ENCODE measurements at regions not wholly inside any gene's neighbourhood (a gene's known extent, or its start where the extent isn't known, plus 50 kb on each side); places are given as distances from the start of the nearest gene placed in this dataset.

DNA sequence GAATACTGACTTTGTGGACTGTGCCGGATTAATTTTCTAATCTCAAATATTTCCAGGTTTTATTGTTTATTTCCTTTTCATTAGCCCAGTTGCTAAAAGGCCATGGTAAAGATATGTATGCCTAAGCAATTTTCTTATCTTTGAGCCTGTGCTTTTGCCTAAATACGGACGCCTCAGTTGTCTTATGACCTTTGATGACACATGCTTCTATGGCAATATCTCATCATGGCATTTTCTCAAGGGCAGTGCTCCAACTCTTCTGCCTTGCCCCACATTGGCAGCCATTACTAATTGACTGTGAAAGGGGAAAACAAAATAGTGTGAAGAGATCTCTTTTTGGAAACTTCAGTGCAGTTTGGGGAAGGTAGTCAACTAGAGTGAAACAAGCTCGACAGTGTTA lies 809.6 kb upstream of the NR2F2 start:
- Mint-ChIP-seq H3K27ac (no peak overlapping the region; the same call in 1 of the 2 replicates), H3K4me1 (peaks cover 3% of the 10 kb centered on the region), H3K27me3 (ENCODE audit: insufficient read depth, low read depth, poor library complexity) (peaks cover 2% of the 10 kb centered on the region), H3K4me3 (no peak overlapping the region), H3K36me3 (ENCODE audit: low read depth) (no peaks in the 10 kb centered on the region; the same call in 2 of the 3 replicates), H3K9me3 (peaks cover 4% of the 10 kb centered on the region; the same call in 1 of the 3 replicates)
- H3K4me3 ChIP-seq, result no peak overlapping the region
- TF ChIP-seq STAT1 (IDR thresholded peaks at IDR 0.05; ENCODE audit: unreplicated experiment) (no peak), POLR2AphosphoS5 (IDR thresholded peaks at IDR 0.05; ENCODE audit: low read depth) (no peak), JUNB (IDR thresholded peaks at IDR 0.05; ENCODE audit: unreplicated experiment) (no peak)
- TF ChIP-seq, protein P1, sequence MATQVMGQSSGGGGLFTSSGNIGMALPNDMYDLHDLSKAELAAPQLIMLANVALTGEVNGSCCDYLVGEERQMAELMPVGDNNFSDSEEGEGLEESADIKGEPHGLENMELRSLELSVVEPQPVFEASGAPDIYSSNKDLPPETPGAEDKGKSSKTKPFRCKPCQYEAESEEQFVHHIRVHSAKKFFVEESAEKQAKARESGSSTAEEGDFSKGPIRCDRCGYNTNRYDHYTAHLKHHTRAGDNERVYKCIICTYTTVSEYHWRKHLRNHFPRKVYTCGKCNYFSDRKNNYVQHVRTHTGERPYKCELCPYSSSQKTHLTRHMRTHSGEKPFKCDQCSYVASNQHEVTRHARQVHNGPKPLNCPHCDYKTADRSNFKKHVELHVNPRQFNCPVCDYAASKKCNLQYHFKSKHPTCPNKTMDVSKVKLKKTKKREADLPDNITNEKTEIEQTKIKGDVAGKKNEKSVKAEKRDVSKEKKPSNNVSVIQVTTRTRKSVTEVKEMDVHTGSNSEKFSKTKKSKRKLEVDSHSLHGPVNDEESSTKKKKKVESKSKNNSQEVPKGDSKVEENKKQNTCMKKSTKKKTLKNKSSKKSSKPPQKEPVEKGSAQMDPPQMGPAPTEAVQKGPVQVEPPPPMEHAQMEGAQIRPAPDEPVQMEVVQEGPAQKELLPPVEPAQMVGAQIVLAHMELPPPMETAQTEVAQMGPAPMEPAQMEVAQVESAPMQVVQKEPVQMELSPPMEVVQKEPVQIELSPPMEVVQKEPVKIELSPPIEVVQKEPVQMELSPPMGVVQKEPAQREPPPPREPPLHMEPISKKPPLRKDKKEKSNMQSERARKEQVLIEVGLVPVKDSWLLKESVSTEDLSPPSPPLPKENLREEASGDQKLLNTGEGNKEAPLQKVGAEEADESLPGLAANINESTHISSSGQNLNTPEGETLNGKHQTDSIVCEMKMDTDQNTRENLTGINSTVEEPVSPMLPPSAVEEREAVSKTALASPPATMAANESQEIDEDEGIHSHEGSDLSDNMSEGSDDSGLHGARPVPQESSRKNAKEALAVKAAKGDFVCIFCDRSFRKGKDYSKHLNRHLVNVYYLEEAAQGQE (IDR thresholded peaks at IDR 0.05; ENCODE audit: unreplicated experiment), result no peak
- TF ChIP-seq, protein P2, sequence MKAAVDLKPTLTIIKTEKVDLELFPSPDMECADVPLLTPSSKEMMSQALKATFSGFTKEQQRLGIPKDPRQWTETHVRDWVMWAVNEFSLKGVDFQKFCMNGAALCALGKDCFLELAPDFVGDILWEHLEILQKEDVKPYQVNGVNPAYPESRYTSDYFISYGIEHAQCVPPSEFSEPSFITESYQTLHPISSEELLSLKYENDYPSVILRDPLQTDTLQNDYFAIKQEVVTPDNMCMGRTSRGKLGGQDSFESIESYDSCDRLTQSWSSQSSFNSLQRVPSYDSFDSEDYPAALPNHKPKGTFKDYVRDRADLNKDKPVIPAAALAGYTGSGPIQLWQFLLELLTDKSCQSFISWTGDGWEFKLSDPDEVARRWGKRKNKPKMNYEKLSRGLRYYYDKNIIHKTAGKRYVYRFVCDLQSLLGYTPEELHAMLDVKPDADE (IDR thresholded peaks at IDR 0.05), result no peak
- H2AFZ ChIP-seq, result no peak overlapping the region
- H3K4me1 ChIP-seq (ENCODE audit: insufficient read depth), result no peaks in the 10 kb centered on the region
- H3K27me3 ChIP-seq (ENCODE audit: insufficient read depth), result no peaks in the 10 kb centered on the region
- DNase-seq (ENCODE audit: low spot score) (no peak), ATAC-seq (no peak)
- no peaks in the 10 kb centered on the region for H3K9me2 ChIP-seq (ENCODE audit: insufficient read depth)
- H3K27ac ChIP-seq (ENCODE audit: low read depth), result no peak overlapping the region
- no peaks in the 10 kb centered on the region for H3K36me3 ChIP-seq (ENCODE audit: insufficient read depth)
- H3F3A ChIP-seq (replicated peaks; ENCODE audit: low read depth), result no peaks in the 10 kb centered on the region
- no peaks in the 10 kb centered on the region for H3K79me2 ChIP-seq (replicated peaks; ENCODE audit: insufficient read depth)
- H4K20me1 ChIP-seq (replicated peaks; ENCODE audit: insufficient read depth), result no peaks in the 10 kb centered on the region
- no peak overlapping the region for H3K4me2 ChIP-seq

DNA sequence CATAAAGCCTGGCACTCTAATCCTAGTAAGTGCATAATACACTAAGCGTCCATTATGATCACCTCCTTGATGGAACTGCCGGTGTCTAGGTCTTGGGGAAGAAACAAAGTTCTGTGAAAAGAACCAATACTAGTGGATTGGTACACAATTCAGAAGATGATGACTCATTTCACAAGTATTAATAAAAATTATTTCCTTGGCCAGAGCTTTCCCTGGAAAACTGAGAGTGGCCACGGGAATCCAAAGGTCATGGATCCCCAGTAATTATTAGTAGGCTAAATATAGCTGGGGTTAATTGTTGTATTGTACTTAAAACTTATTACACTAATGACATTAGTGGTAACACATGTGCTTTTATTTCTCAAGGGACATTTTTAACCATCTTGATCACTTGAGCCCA lies 808.0 kb upstream of the NR2F2 start:
- no peaks in the 10 kb centered on the region for H3K79me2 ChIP-seq (replicated peaks; ENCODE audit: insufficient read depth)
- no peaks in the 10 kb centered on the region for H3K4me1 ChIP-seq (ENCODE audit: insufficient read depth)
- no peak for DNase-seq (ENCODE audit: low spot score)
- Mint-ChIP-seq H3K27ac (no peak overlapping the region), H3K4me1 (peaks cover 3% of the 10 kb centered on the region), H3K4me3 (no peak overlapping the region), H3K27me3 (ENCODE audit: insufficient read depth, low read depth, poor library complexity) (peaks cover 2% of the 10 kb centered on the region), H3K9me3 (peaks cover 10% of the 10 kb centered on the region; the same call in 1 of the 3 replicates), H3K36me3 (ENCODE audit: low read depth) (peaks cover 5% of the 10 kb centered on the region; the same call in 2 of the 3 replicates)
- H3K4me2 ChIP-seq, result no peak overlapping the region
- no peaks in the 10 kb centered on the region for H3K27me3 ChIP-seq (ENCODE audit: insufficient read depth)
- H3F3A ChIP-seq (replicated peaks; ENCODE audit: low read depth), result no peaks in the 10 kb centered on the region
- H2AFZ ChIP-seq, result no peak overlapping the region
- H3K4me3 ChIP-seq, result no peak overlapping the region
- no peaks in the 10 kb centered on the region for H3K36me3 ChIP-seq (ENCODE audit: insufficient read depth)
- ATAC-seq, result no peak
- no peaks in the 10 kb centered on the region for H3K9me2 ChIP-seq (ENCODE audit: insufficient read depth)
- no peak overlapping the region for H3K27ac ChIP-seq (ENCODE audit: low read depth)
- no peaks in the 10 kb centered on the region for H4K20me1 ChIP-seq (replicated peaks; ENCODE audit: insufficient read depth)
- TF ChIP-seq, protein P1 (IDR thresholded peaks at IDR 0.05; ENCODE audit: unreplicated experiment), result no peak
- TF ChIP-seq EZH2 (IDR thresholded peaks at IDR 0.05; ENCODE audit: low read depth, unreplicated experiment), result no peak
- no peak for TF ChIP-seq JUNB (IDR thresholded peaks at IDR 0.05; ENCODE audit: unreplicated experiment)
- no peak for TF ChIP-seq ZNF331 (CRISPR knock-in tag; IDR thresholded peaks at IDR 0.05; ENCODE audit: low read depth)
- TF ChIP-seq ZNF114 (CRISPR knock-in tag; IDR thresholded peaks at IDR 0.05), result no peak
- TF ChIP-seq, protein P3, sequence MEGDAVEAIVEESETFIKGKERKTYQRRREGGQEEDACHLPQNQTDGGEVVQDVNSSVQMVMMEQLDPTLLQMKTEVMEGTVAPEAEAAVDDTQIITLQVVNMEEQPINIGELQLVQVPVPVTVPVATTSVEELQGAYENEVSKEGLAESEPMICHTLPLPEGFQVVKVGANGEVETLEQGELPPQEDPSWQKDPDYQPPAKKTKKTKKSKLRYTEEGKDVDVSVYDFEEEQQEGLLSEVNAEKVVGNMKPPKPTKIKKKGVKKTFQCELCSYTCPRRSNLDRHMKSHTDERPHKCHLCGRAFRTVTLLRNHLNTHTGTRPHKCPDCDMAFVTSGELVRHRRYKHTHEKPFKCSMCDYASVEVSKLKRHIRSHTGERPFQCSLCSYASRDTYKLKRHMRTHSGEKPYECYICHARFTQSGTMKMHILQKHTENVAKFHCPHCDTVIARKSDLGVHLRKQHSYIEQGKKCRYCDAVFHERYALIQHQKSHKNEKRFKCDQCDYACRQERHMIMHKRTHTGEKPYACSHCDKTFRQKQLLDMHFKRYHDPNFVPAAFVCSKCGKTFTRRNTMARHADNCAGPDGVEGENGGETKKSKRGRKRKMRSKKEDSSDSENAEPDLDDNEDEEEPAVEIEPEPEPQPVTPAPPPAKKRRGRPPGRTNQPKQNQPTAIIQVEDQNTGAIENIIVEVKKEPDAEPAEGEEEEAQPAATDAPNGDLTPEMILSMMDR (conservative IDR thresholded peaks at IDR 0.05; ENCODE audit: low read depth in 2 of 2), result no peak
- TF ChIP-seq STAT1 (IDR thresholded peaks at IDR 0.05; ENCODE audit: unreplicated experiment), result no peak
- TF ChIP-seq NANOG (IDR thresholded peaks at IDR 0.05; ENCODE audit: borderline replicate concordance), result no peak
- no peak for TF ChIP-seq CREB1 (CRISPR knock-in tag; IDR thresholded peaks at IDR 0.05; ENCODE audit: low read depth)
- no peak for TF ChIP-seq EZH2phosphoT487 (IDR thresholded peaks at IDR 0.05; ENCODE audit: unreplicated experiment)
- no peak for TF ChIP-seq POLR2AphosphoS5 (IDR thresholded peaks at IDR 0.05; ENCODE audit: low read depth)
- TF ChIP-seq, protein P2 (IDR thresholded peaks at IDR 0.05), result no peak
